Nephron (organoid): ENCODE measurements at regions not wholly inside any gene's neighbourhood (a gene's known extent, or its start where the extent isn't known, plus 50 kb on each side); places are given as distances from the start of the nearest gene placed in this dataset.

Source experiments
- H3K27ac Mint-ChIP-seq, 3 experiments: 2 replicates each; pipeline ENCODE4 v1.8.0; 2020; ENCODE audit warnings: mixed read lengths in 3 of 3, mild to moderate bottlenecking in 2 of 3, moderate library complexity in 1 of 3
- H3K27me3 Mint-ChIP-seq: 2 replicates; pipeline ENCODE4 v1.8.0; 2021; ENCODE audit warnings: low read depth, mild to moderate bottlenecking, moderate library complexity, mixed read lengths
- H3K36me3 Mint-ChIP-seq: 2 replicates; pipeline ENCODE4 v1.8.0; 2020; ENCODE audit warnings: low read depth, mixed read lengths
- H3K4me1 Mint-ChIP-seq: 2 replicates; pipeline ENCODE4 v1.8.0; 2020; ENCODE audit warnings: mixed read lengths
- H3K4me3 Mint-ChIP-seq, 3 experiments: 2 replicates each; pipeline ENCODE4 v1.8.0; 2020; ENCODE audit warnings: mild to moderate bottlenecking in 3 of 3, mixed read lengths in 3 of 3, moderate library complexity in 2 of 3
- H3K9me3 Mint-ChIP-seq: 2 replicates; pipeline ENCODE4 v1.8.0; 2020; ENCODE audit warnings: mixed read lengths
- CTCF ChIP-seq, 3 experiments: fragments of 200-600 bp; sonication (generic); IDR thresholded peaks; one replicate each; pipeline ENCODE4 v1.5.0; 2021; ENCODE audit warnings: antibody characterized with exemption in 3 of 3; ENCODE audit not compliant: unreplicated experiment in 3 of 3

- no peak for TF ChIP-seq CTCF (IDR thresholded peaks at IDR 0.05; ENCODE audit: unreplicated experiment in 3 of 3)
- Mint-ChIP-seq H3K4me1 (no peaks in the 10 kb centered on the region), H3K4me3 (no peak overlapping the region), H3K27me3 (no peaks in the 10 kb centered on the region), H3K36me3 (no peaks in the 10 kb centered on the region), H3K27ac (no peak overlapping the region), H3K9me3 (peaks cover 11% of the 10 kb centered on the region)
Observed at GRCh38 chr7:121541457-121541856, 145.3 kb upstream of the FAM3C start.

GRCh38 chr7:121540138-121540537 lies 144.0 kb upstream of the FAM3C start:
- no peak overlapping the region for H3K4me3 Mint-ChIP-seq
- H3K4me1 Mint-ChIP-seq = no peaks in the 10 kb centered on the region
- H3K27me3 Mint-ChIP-seq = no peaks in the 10 kb centered on the region
- no peak for TF ChIP-seq CTCF (IDR thresholded peaks at IDR 0.05; ENCODE audit: unreplicated experiment in 3 of 3)
- no peak overlapping the region for H3K27ac Mint-ChIP-seq
- peaks cover 8% of the 10 kb centered on the region for H3K9me3 Mint-ChIP-seq
- no peaks in the 10 kb centered on the region for H3K36me3 Mint-ChIP-seq

GRCh38 chr7:121537031-121537430 lies 140.9 kb upstream of the FAM3C start:
- no peaks in the 10 kb centered on the region for H3K4me1 Mint-ChIP-seq
- TF ChIP-seq CTCF (IDR thresholded peaks at IDR 0.05; ENCODE audit: unreplicated experiment in 3 of 3) = no peak
- H3K36me3 Mint-ChIP-seq = no peaks in the 10 kb centered on the region
- H3K27me3 Mint-ChIP-seq = no peaks in the 10 kb centered on the region
- no peak overlapping the region for H3K27ac Mint-ChIP-seq
- no peak overlapping the region for H3K4me3 Mint-ChIP-seq
- peaks cover 4% of the 10 kb centered on the region for H3K9me3 Mint-ChIP-seq

GRCh38 chr7:121531175-121532070 lies 135.3 kb upstream of the FAM3C start:
- no peaks in the 10 kb centered on the region for H3K27me3 Mint-ChIP-seq
- TF ChIP-seq CTCF (IDR thresholded peaks at IDR 0.05; ENCODE audit: unreplicated experiment in 3 of 3) = no peak

GRCh38 chr7:121530227-121531174 lies 134.4 kb upstream of the FAM3C start:
- Mint-ChIP-seq H3K36me3 (no peaks in the 10 kb centered on the region), H3K9me3 (no peaks in the 10 kb centered on the region), H3K27me3 (no peaks in the 10 kb centered on the region), H3K4me3 (peak overlapping the region in 1 of 3 experiments; percentile 18), H3K27ac (peak overlapping the region; percentile 56 to 87 (median 75)), H3K4me1 (peaks cover 27% of the 10 kb centered on the region)
- TF ChIP-seq CTCF (IDR thresholded peaks at IDR 0.05; ENCODE audit: unreplicated experiment in 3 of 3) = no peak

More at GRCh38 chr7:121531175-121532070, 135.3 kb upstream of the FAM3C start:
- H3K9me3 Mint-ChIP-seq = no peaks in the 10 kb centered on the region
- peaks cover 24% of the 10 kb centered on the region for H3K4me1 Mint-ChIP-seq
- no peaks in the 10 kb centered on the region for H3K36me3 Mint-ChIP-seq
- H3K4me3 Mint-ChIP-seq = no peak overlapping the region
- peak overlapping the region; percentile 56 to 87 (median 75) for H3K27ac Mint-ChIP-seq
